ENCODE measurements at regions not wholly inside any gene's neighbourhood (a gene's known extent, or its start where the extent isn't known, plus 50 kb on each side); places are given as distances from the start of the nearest gene placed in this dataset.

DNA sequence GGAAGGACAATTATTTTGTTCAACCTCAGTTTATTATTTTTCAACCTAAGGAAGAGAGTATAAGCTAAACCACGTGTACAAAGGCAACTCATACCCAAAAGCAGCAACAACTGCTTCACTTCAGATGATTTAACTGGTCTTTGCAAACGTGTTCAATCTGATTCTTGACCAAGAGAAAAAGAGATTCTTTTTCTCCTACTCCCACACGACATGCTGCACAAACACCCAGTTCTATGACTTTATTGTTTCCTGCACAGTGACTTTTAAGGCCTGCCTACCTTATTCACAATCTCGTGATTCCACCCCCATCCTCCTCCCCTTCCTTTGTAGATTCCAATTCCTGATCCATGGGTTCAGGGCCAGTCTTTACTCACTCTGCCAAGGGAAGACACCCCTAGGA is 1394.8 kb upstream of the ZEB2 start:
- TF ChIP-seq, protein P1, sequence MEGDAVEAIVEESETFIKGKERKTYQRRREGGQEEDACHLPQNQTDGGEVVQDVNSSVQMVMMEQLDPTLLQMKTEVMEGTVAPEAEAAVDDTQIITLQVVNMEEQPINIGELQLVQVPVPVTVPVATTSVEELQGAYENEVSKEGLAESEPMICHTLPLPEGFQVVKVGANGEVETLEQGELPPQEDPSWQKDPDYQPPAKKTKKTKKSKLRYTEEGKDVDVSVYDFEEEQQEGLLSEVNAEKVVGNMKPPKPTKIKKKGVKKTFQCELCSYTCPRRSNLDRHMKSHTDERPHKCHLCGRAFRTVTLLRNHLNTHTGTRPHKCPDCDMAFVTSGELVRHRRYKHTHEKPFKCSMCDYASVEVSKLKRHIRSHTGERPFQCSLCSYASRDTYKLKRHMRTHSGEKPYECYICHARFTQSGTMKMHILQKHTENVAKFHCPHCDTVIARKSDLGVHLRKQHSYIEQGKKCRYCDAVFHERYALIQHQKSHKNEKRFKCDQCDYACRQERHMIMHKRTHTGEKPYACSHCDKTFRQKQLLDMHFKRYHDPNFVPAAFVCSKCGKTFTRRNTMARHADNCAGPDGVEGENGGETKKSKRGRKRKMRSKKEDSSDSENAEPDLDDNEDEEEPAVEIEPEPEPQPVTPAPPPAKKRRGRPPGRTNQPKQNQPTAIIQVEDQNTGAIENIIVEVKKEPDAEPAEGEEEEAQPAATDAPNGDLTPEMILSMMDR (conservative IDR thresholded peaks at IDR 0.05; ENCODE audit: low read length), result no peak
- no peak overlapping the region for H3K4me3 ChIP-seq (ENCODE audit: low read length)
- no peak for DNase-seq (ENCODE audit: low read depth)

DNA sequence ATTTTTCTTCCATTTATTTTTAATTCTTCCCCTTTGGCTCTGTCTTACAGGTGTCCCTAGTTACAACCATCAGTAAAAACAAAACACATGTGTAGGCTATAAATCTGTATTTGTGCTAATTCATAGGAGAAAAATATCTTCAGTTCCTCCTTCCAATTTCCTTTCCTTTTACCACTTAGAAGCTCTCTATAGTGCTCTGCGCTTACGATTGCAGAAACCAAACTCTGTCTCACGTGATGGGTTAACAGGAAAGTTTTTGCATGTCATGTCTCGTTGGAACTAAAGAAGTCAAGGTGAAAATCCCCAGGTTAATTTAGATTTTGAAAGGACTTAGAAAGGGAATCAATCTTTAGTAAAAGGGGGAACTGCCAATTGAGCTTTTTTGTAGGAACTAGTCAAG is 1390.5 kb upstream of the ZEB2 start:
- no peak overlapping the region for H3K4me3 ChIP-seq (ENCODE audit: low read length)
- no peak for DNase-seq (ENCODE audit: low read depth)
- TF ChIP-seq, protein P1 (conservative IDR thresholded peaks at IDR 0.05; ENCODE audit: low read length), result no peak

DNA sequence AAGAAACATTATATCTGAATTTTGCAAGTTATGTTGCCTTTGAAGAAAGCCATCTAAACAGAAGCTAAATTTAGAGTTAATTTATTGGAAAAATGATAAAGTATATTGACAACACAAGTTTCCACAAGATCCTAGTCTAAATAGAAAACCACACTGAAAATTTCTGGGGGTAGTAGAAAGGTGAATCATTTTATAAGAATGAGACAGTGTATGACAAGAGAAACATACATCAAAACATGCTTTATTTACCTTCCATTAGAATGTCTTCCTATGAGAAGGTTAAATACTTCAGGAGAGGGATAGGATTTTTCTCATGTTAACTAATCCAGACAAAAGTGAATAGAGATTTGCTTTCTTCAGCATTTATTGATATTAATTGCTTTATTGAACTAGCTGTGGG is 1389.8 kb upstream of the ZEB2 start:
- TF ChIP-seq, protein P1 (conservative IDR thresholded peaks at IDR 0.05; ENCODE audit: low read length), result no peak
- no peak for DNase-seq (ENCODE audit: low read depth)
- H3K4me3 ChIP-seq (ENCODE audit: low read length), result no peak overlapping the region

DNA sequence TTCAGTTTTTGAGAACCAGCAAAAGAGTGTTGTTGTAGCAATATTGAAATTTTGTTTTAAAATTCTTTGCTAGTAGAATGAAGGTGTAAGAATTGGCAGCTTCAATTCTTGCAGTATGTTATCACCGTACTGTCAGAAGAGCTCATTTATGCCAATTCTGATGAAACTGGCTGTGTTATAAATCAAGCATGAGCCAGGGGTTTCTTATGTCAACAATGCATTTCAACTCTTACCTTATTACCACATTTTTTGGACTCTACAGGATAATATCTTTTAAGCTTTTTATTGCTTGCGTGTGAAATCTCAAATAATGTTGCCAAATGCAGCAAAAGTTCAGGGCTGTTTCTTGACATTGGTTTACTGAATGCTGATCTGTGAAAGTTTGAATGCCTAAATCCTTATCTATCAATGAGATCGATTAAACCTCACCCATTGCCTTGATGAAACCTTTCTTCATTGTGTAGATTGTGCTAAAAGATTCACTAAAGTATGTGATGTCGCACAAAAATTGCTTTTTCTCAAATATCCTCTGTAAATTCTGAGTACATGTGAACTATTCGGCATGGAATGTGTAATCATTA is 1389.3 kb upstream of the ZEB2 start:
- no peak for DNase-seq (ENCODE audit: low read depth)
- no peak overlapping the region for H3K4me3 ChIP-seq (ENCODE audit: low read length)

DNA sequence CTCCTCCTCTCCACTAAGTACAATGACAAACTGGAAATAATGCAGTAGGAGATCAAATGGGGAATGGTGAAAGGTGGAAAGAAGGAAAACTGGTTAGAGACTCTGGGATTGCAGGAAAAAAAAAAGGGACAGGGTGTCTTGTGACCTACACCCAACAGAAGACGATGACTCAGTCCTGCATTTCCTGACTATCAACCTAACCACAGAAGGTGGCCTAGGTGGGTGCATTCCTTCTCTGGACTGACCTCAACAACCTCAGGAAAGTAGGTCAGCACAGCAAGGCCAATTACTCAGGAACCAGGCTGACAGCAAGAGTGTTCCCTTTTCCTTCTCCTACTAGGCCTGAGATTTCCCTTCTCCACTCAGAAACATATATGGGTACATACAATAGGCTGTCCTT is 1386.4 kb upstream of the ZEB2 start:
- TF ChIP-seq, protein P1 (conservative IDR thresholded peaks at IDR 0.05; ENCODE audit: low read length), result no peak
- H3K4me3 ChIP-seq (ENCODE audit: low read length), result no peak overlapping the region
- no peak for DNase-seq (ENCODE audit: low read depth)

More for the DNA sequence above, 1389.3 kb upstream of the ZEB2 start:
- TF ChIP-seq, protein P1 (conservative IDR thresholded peaks at IDR 0.05; ENCODE audit: low read length), result no peak

DNA sequence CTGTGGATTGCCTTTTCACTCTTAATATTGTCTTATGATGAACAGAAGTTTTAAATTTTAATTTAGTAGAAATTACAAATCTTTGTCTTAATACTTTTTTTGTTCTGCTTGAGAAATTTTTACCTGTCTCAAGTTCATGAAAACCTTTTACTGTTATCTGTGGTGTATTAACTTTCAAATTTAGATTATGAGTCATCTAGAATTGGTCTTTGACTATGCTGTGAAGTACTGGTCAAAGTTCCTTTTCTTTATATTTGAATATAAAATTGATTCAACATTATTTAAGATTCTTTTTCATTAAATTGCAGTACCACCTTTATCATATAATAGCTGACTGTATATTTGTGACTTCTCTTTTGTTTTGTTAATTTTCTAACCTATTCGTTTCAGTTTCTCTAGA is 1385.5 kb upstream of the ZEB2 start:
- no peak for DNase-seq (ENCODE audit: low read depth)
- no peak overlapping the region for H3K4me3 ChIP-seq (ENCODE audit: low read length)
- TF ChIP-seq, protein P1 (conservative IDR thresholded peaks at IDR 0.05; ENCODE audit: low read length), result no peak

DNA sequence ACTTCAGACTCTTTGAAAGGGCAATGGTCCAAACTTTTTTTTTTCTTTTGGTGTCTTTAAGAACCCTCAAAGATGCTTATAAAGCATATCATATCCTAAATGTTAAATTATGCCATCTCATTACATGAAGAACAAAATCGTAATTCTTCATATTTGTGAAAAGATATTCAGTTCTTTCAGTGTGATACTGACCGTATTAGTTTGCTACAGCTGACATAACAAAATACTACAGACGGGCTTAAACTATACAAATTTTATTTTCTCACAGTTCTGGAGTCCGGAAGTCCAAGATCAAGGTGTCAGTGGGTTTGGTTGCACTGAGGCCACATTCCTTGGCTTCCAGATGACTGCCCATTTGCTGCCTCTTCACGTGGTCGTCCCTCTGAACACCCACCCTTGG is 1377.2 kb upstream of the ZEB2 start:
- no peak overlapping the region for H3K4me3 ChIP-seq (ENCODE audit: low read length)
- DNase-seq (ENCODE audit: low read depth), result no peak
- TF ChIP-seq, protein P1 (conservative IDR thresholded peaks at IDR 0.05; ENCODE audit: low read length), result no peak
